Mesothelial cell of epicardium (in vitro differentiated cells): ENCODE measurements at regions not wholly inside any gene's neighbourhood (a gene's known extent, or its start where the extent isn't known, plus 50 kb on each side); places are given as distances from the start of the nearest gene placed in this dataset.
A peak's percentile ranks its signal among the peaks of the same experiment; 100 is the strongest.

Experiments used
- DNase-seq, 2 experiments: peaks; one replicate each; pipeline ENCODE4 v3.0.0; 2021; ENCODE audit warnings: low spot score in 2 of 2; ENCODE audit not compliant: unreplicated experiment in 2 of 2
- H3K27ac Mint-ChIP-seq: 2 replicates; pipeline ENCODE4 v1.8.0; 2021; ENCODE audit warnings: mixed read lengths
- H3K27me3 Mint-ChIP-seq: 2 replicates; pipeline ENCODE4 v1.8.0; 2021; ENCODE audit warnings: low read depth, mixed read lengths
- H3K36me3 Mint-ChIP-seq: 2 replicates; pipeline ENCODE4 v1.8.0; 2021; ENCODE audit warnings: mixed read lengths
- H3K4me1 Mint-ChIP-seq: 2 replicates; pipeline ENCODE4 v1.8.0; 2021; ENCODE audit warnings: mixed read lengths
- H3K4me3 Mint-ChIP-seq: 2 replicates; pipeline ENCODE4 v1.8.0; 2021; ENCODE audit warnings: mild to moderate bottlenecking, moderate library complexity, mixed read lengths
- H3K9me3 Mint-ChIP-seq: 2 replicates; pipeline ENCODE4 v1.8.0; 2021; ENCODE audit warnings: mixed read lengths
- TF ChIP-seq, protein P1 (sequence below): fragments of 200-600 bp; sonication (generic); IDR thresholded peaks from one replicate; pipeline ENCODE4 v1.5.0; 2021; ENCODE audit warnings: antibody characterized with exemption; ENCODE audit not compliant: unreplicated experiment

DNA sequence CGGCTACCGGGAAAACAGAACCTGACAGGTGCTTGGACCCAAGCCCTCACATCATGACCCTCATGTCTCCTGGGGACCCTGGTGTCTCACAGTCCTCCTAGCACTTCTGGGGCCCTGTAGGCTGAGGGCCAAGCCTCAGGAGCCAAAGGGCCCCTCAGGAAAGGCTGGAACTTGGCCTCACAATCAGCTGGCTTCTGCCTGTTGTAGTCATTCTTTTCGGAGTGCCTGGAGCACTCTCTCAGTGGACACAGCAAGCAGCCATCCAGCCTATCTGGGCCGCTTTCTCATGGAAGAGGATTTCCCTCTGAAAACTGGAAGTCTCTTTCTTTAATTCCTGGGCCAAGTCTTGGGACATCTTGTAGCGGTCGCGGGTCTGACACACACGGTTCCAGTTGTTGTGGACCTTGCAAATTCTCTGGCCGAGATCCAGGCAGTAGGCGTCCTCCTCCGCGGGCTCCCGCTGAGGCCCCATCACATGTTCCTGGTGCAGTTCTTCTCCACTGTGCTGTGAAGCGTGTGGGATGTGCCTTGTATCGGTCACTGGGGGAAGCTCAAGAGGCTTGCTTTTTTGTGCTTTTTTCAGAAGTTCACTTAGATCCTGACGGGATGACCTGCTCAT lies 169.3 kb downstream of the EMP1 start:
- TF ChIP-seq, protein P1, sequence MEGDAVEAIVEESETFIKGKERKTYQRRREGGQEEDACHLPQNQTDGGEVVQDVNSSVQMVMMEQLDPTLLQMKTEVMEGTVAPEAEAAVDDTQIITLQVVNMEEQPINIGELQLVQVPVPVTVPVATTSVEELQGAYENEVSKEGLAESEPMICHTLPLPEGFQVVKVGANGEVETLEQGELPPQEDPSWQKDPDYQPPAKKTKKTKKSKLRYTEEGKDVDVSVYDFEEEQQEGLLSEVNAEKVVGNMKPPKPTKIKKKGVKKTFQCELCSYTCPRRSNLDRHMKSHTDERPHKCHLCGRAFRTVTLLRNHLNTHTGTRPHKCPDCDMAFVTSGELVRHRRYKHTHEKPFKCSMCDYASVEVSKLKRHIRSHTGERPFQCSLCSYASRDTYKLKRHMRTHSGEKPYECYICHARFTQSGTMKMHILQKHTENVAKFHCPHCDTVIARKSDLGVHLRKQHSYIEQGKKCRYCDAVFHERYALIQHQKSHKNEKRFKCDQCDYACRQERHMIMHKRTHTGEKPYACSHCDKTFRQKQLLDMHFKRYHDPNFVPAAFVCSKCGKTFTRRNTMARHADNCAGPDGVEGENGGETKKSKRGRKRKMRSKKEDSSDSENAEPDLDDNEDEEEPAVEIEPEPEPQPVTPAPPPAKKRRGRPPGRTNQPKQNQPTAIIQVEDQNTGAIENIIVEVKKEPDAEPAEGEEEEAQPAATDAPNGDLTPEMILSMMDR: no peak
- no peak for DNase-seq
- no peaks in the 10 kb centered on the region for H3K27me3 Mint-ChIP-seq
- peaks cover 7% of the 10 kb centered on the region for H3K9me3 Mint-ChIP-seq
- H3K27ac Mint-ChIP-seq: no peak overlapping the region
- H3K4me1 Mint-ChIP-seq: peaks cover 29% of the 10 kb centered on the region
- no peak overlapping the region for H3K4me3 Mint-ChIP-seq
- no peaks in the 10 kb centered on the region for H3K36me3 Mint-ChIP-seq

DNA sequence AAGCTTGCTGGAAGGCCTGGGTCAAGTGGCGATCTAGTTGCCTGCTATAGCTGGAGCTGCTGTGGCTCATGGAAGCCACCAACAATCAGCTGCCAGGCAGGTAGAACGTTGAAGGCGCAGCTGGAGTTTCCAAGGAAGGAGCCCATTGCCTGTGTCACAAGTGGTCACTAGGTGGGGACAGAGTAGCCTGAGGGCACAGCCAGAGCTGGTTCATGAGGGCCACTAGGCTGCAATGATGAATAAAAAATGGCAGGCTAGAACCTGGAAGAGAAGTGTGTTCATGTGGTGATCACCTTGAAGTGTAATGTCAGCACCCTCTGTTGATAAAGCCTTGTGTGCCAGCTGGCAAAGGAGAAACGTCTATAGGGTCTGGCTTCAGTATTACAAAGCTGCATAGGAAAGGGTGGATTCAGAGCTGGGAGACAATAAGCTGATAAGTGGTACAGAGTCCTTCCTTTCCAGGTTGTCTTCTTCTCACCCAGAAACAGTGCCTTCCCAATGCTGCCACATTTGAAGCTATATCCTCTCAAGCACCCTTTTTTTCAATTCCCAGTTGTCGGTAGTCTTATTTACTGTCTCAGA lies 165.8 kb downstream of the EMP1 start:
- Mint-ChIP-seq H3K27ac (no peak overlapping the region), H3K27me3 (no peaks in the 10 kb centered on the region), H3K9me3 (peaks cover 22% of the 10 kb centered on the region), H3K4me1 (peaks cover 5% of the 10 kb centered on the region), H3K4me3 (no peak overlapping the region), H3K36me3 (peaks cover 3% of the 10 kb centered on the region)
- peak in 1 of 2 experiments; percentile 47 for DNase-seq
- TF ChIP-seq, protein P1: peak; percentile 63

DNA sequence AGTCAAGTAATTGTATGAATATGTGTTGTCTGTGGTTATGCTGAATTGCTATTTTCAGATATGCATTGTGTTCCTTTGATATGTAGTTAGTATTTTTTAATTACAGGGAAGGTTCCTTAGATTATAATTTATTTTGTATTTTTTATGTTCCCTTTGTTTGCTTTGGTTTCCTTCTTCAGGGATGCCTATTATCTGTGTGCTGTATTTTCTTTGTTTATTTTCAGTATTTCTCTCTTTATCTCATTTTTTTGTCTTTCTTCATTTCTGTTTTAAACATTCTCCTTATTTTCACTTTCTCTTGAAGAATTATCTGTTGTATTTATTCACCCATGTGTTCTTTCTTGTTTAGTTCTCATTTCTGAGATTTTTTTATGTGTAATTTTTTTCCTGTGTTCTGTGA lies 163.1 kb downstream of the EMP1 start:
- H3K4me1 Mint-ChIP-seq: no peaks in the 10 kb centered on the region
- H3K27ac Mint-ChIP-seq: no peak overlapping the region
- no peak overlapping the region for H3K4me3 Mint-ChIP-seq
- peaks cover 3% of the 10 kb centered on the region for H3K36me3 Mint-ChIP-seq
- TF ChIP-seq, protein P1: no peak
- H3K27me3 Mint-ChIP-seq: no peaks in the 10 kb centered on the region
- no peak for DNase-seq
- H3K9me3 Mint-ChIP-seq: peaks cover 15% of the 10 kb centered on the region

DNA sequence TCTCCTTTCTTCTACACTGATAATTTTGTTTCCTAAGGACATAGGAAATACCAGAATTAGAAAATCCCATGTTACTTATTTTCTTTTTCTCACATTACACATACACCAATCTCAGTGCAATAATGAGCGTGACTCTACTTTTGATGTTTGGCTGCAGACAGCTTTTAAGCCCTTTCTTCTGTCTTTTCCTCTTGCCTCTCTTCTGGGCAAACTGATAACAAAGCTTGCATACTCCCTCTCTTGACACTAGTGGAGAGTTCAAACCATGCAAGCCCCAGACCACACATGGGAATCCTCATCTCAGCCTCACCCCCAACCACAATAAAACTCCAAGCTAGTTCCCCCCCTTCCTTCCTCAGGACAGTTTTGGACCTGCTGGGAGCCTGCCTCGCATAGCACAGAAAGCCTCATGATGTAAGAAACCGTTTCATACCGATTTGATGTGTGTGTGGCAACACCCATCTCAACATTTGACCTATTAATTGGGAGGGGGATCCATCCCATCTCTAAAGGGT lies 161.9 kb downstream of the EMP1 start:
- H3K27ac Mint-ChIP-seq: no peak overlapping the region
- peaks cover 14% of the 10 kb centered on the region for H3K9me3 Mint-ChIP-seq
- H3K4me1 Mint-ChIP-seq: no peaks in the 10 kb centered on the region
- no peak overlapping the region for H3K4me3 Mint-ChIP-seq
- no peak for DNase-seq
- H3K27me3 Mint-ChIP-seq: no peaks in the 10 kb centered on the region
- TF ChIP-seq, protein P1: no peak
- peaks cover 3% of the 10 kb centered on the region for H3K36me3 Mint-ChIP-seq

DNA sequence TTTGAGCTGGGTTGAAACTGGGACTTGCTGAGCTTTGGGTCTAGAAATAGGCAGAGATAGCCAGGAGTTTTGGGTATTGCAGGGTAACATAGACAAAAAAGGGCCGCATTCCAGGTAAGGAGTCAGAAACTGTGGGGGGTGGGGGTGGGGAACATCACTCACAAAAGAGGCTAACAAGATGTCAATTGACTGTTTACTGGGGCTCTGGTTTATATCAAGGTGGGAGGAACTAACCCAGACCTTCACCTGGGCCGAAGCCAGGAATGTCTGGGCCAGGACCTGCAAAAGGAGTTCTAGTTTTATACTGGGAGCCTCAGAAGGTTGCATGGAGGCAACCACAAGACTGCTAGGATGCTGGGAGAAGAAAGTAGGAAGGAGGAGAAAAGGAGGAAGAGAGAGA lies 154.4 kb downstream of the EMP1 start:
- no peak for DNase-seq
- H3K4me1 Mint-ChIP-seq: peaks cover 5% of the 10 kb centered on the region
- H3K27ac Mint-ChIP-seq: no peak overlapping the region
- H3K9me3 Mint-ChIP-seq: peaks cover 8% of the 10 kb centered on the region
- H3K36me3 Mint-ChIP-seq: no peaks in the 10 kb centered on the region
- TF ChIP-seq, protein P1: no peak
- H3K4me3 Mint-ChIP-seq: no peak overlapping the region
- H3K27me3 Mint-ChIP-seq: no peaks in the 10 kb centered on the region
